ENCODE measurements at regions not wholly inside any gene's neighbourhood (a gene's known extent, or its start where the extent isn't known, plus 50 kb on each side); places are given as distances from the start of the nearest gene placed in this dataset.

- no peak for TF ChIP-seq CTCF (IDR thresholded peaks at IDR 0.05)
- no peak for TF ChIP-seq POLR2A (IDR thresholded peaks at IDR 0.05)
Measured at GRCh38 chr4:124343661-124344171, 368.8 kb downstream of the ANKRD50 start.
